Prostate gland (tissue), 2 donors: ENCODE measurements at regions not wholly inside any gene's neighbourhood (a gene's known extent, or its start where the extent isn't known, plus 50 kb on each side); places are given as distances from the start of the nearest gene placed in this dataset.

ENCODE experiments used
- DNase-seq: peaks from one replicate; pipeline ENCODE4 v3.0.0-alpha.2; 2019; ENCODE audit warnings: low spot score
- H3K27ac ChIP-seq, 2 donors: fragments of 200-600 bp; sonication (generic); 2 replicates each; pipeline ENCODE4 v1.5.1; 2017 to 2019
- H3K27me3 ChIP-seq: fragments of 200-600 bp; sonication (generic); replicated peaks from 2 replicates; pipeline ENCODE4 v1.5.1; 2019; ENCODE audit not compliant: insufficient read depth
- H3K36me3 ChIP-seq, 2 donors: fragments of 200-600 bp; sonication (generic); 1 replicate in 1 of 2; 2 replicates in 1 of 2; pipeline versions ENCODE4 v1.5.1 to v1.8.1; 2017 to 2019
- H3K4me1 ChIP-seq: fragments of 200-600 bp; sonication (generic); replicated peaks from 2 replicates; pipeline ENCODE4 v1.5.1; 2019
- H3K4me3 ChIP-seq, 2 donors: fragments of 200-600 bp; sonication (generic); 2 replicates each; pipeline ENCODE4 v1.5.1; 2017 to 2019
- H3K9me3 ChIP-seq: fragments of 200-600 bp; sonication (generic); 2 replicates; pipeline ENCODE4 v1.5.1; 2017
- CTCF ChIP-seq, 4 experiments: fragments of 200-600 bp in 2 of 4; fragments of 450-650 bp in 2 of 4; sonication (generic) in 2 of 4; IDR thresholded peaks; 1 replicate in 3 of 4; 2 replicates in 1 of 4; pipeline ENCODE4 v1.5.1; 2016 to 2019; ENCODE audit warnings: antibody characterized with exemption in 4 of 4, mild to moderate bottlenecking in 2 of 4, moderate library complexity in 2 of 4
- POLR2A ChIP-seq: fragments of 450-650 bp; IDR thresholded peaks from one replicate; pipeline ENCODE4 v1.6.1; 2016; ENCODE audit warnings: antibody characterized with exemption, mild to moderate bottlenecking
- POLR2AphosphoS5 ChIP-seq: sonication (generic); formaldehyde crosslinking; IDR thresholded peaks from one replicate; pipeline ENCODE4 v1.6.1; 2017; ENCODE audit warnings: antibody characterized with exemption
- WGBS: methylation state at CpG from one replicate; pipeline ENCODE4 v1.1.5; 2018; 5-methylcytosine and 5-hydroxymethylcytosine counted together
- intact Hi-C: fragments of 100-400 bp; cut with DNase I; formaldehyde crosslinking; loops from one replicate; pipeline ENCODE4 v1.14.2; 2022

GRCh38 chr11:130671801-130672700, 223.6 kb downstream of the ADAMTS15 start:
- no peak for DNase-seq
- no peak for TF ChIP-seq POLR2AphosphoS5
- no peak for TF ChIP-seq POLR2A
- TF ChIP-seq CTCF (IDR thresholded peaks at IDR 0.05) = no peak
- Histone ChIP-seq H3K4me1 (no peaks in the 10 kb centered on the region), H3K9me3 (no peaks in the 10 kb centered on the region), H3K4me3 (no peak overlapping the region), H3K27me3 (no peaks in the 10 kb centered on the region), H3K27ac (no peak overlapping the region), H3K36me3 (no peaks in the 10 kb centered on the region)
- WGBS = 71% methylated on average over 14 of the region's 14 CpGs
- intact Hi-C loops = loop anchor here (5.0 to 10.0 kb wide), 2 partner anchors 35 to 223 kb away; no protein-coding TSS in a partner anchor

- no peak for DNase-seq
- intact Hi-C loops = loop anchor here (5.0 to 10.0 kb wide), 2 partner anchors 36 to 222 kb away; no protein-coding TSS in a partner anchor
- H3K9me3 ChIP-seq = no peaks in the 10 kb centered on the region
- no peaks in the 10 kb centered on the region for H3K27me3 ChIP-seq
- WGBS = 88% methylated on average over 5 of the region's 5 CpGs
- H3K36me3 ChIP-seq = no peaks in the 10 kb centered on the region
- no peaks in the 10 kb centered on the region for H3K4me1 ChIP-seq
- no peak overlapping the region for H3K4me3 ChIP-seq
- H3K27ac ChIP-seq = no peak overlapping the region
- TF ChIP-seq POLR2A = no peak
- TF ChIP-seq POLR2AphosphoS5 = no peak
- TF ChIP-seq CTCF (IDR thresholded peaks at IDR 0.05) = no peak
Measured at GRCh38 chr11:130672911-130673310, 224.5 kb downstream of the ADAMTS15 start.

GRCh38 chr11:130673698-130674097, 225.3 kb downstream of the ADAMTS15 start:
- no peak for DNase-seq
- no peaks in the 10 kb centered on the region for H3K27me3 ChIP-seq
- no peak overlapping the region for H3K27ac ChIP-seq
- TF ChIP-seq POLR2AphosphoS5 = no peak
- no peak for TF ChIP-seq CTCF (IDR thresholded peaks at IDR 0.05)
- TF ChIP-seq POLR2A = no peak
- 64% methylated on average over 2 of the region's 2 CpGs for WGBS
- H3K4me3 ChIP-seq = no peak overlapping the region
- H3K36me3 ChIP-seq = no peaks in the 10 kb centered on the region
- no peaks in the 10 kb centered on the region for H3K9me3 ChIP-seq
- H3K4me1 ChIP-seq = no peaks in the 10 kb centered on the region
- intact Hi-C loops = loop anchor here (5.0 to 10.0 kb wide), 2 partner anchors 36 to 221 kb away; no protein-coding TSS in a partner anchor

- 69% methylated on average over 5 of the region's 5 CpGs for WGBS
- Histone ChIP-seq H3K36me3 (no peaks in the 10 kb centered on the region), H3K27ac (peak overlapping the region; percentile 3 to 45), H3K4me1 (no peaks in the 10 kb centered on the region), H3K4me3 (no peak overlapping the region), H3K9me3 (no peaks in the 10 kb centered on the region), H3K27me3 (no peaks in the 10 kb centered on the region)
- TF ChIP-seq CTCF (IDR thresholded peaks at IDR 0.05) (no peak), POLR2AphosphoS5 (no peak), POLR2A (no peak)
- intact Hi-C loops = loop anchor here (5.0 to 10.0 kb wide), 2 partner anchors 37 to 220 kb away; no protein-coding TSS in a partner anchor
- no peak for DNase-seq
Measured at GRCh38 chr11:130674686-130675308, 226.4 kb downstream of the ADAMTS15 start.
